ENCODE measurements at regions not wholly inside any gene's neighbourhood (a gene's known extent, or its start where the extent isn't known, plus 50 kb on each side); places are given as distances from the start of the nearest gene placed in this dataset.
"Not testable (repeated sequence)": the region's sequence is repeated elsewhere in the genome, so short reads cannot be mapped to it uniquely, and the experiment has no call there.

DNA sequence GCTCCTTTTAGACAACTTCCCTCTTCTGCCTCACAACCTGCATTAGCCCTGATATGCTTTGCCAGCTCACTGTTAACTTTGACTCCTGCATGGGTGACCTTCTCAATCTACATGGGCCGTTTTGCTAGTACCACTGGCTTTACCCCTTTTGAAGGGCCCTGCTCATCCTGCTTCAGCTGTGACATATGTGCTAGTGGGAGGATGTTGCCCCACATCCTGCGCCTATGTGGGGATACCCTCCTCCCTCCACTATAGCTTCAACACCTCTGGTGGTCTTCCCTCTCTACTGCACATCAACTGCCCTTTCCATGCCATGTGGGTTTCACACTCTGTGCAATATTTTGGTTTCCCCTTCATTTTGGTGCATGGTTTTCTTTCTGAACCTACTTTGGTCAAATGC lies 1235.5 kb downstream of the RPIA start:
- H3K27ac Mint-ChIP-seq; H3K4me1 Mint-ChIP-seq (ENCODE audit: low read depth); ATAC-seq; H3K4me3 Mint-ChIP-seq; H3K36me3 Mint-ChIP-seq (ENCODE audit: low read depth); CTCF ChIA-PET; POLR2A ChIA-PET; DNase-seq; H3K9me3 Mint-ChIP-seq (ENCODE audit: insufficient read depth); H3K27me3 Mint-ChIP-seq (ENCODE audit: low read depth): not testable (repeated sequence)

- POLR2A ChIA-PET; H3K36me3 Mint-ChIP-seq (ENCODE audit: low read depth); H3K27ac Mint-ChIP-seq; H3K4me1 Mint-ChIP-seq (ENCODE audit: low read depth); H3K4me3 Mint-ChIP-seq; H3K27me3 Mint-ChIP-seq (ENCODE audit: low read depth); ATAC-seq; DNase-seq; H3K9me3 Mint-ChIP-seq (ENCODE audit: insufficient read depth); CTCF ChIA-PET: not testable (repeated sequence)
Observed at GRCh38 chr2:89935436-89935835, 1244.0 kb downstream of the RPIA start.

- POLR2A ChIA-PET; H3K27ac Mint-ChIP-seq; DNase-seq; H3K4me1 Mint-ChIP-seq (ENCODE audit: low read depth); H3K9me3 Mint-ChIP-seq (ENCODE audit: insufficient read depth); CTCF ChIA-PET; ATAC-seq; H3K36me3 Mint-ChIP-seq (ENCODE audit: low read depth); H3K27me3 Mint-ChIP-seq (ENCODE audit: low read depth); H3K4me3 Mint-ChIP-seq: not testable (repeated sequence)
Observed at GRCh38 chr2:89936011-89936410, 1244.5 kb downstream of the RPIA start.

DNA sequence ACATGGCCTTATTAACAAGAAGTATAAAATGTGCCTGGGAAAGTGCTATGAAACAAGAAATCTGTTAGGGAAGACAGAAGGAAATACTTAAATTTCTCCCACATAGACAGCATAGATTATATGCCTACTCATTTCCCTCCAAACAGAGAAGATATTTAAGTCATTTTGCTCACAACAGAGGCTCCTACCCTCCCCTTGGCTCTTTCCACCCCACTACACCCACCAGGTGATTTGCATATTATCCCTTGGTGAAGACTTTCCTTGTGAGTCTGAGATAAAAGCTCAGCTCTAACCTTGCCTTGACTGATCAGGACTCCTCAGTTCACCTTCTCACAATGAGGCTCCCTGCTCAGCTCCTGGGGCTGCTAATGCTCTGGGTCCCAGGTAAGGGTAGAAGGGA lies 1245.1 kb downstream of the RPIA start:
- ATAC-seq; H3K27ac Mint-ChIP-seq; H3K27me3 Mint-ChIP-seq (ENCODE audit: low read depth); DNase-seq; H3K4me3 Mint-ChIP-seq; H3K9me3 Mint-ChIP-seq (ENCODE audit: insufficient read depth); H3K4me1 Mint-ChIP-seq (ENCODE audit: low read depth); H3K36me3 Mint-ChIP-seq (ENCODE audit: low read depth); POLR2A ChIA-PET; CTCF ChIA-PET: not testable (repeated sequence)

- H3K4me3 Mint-ChIP-seq; DNase-seq; H3K27me3 Mint-ChIP-seq (ENCODE audit: low read depth); CTCF ChIA-PET; POLR2A ChIA-PET; H3K4me1 Mint-ChIP-seq (ENCODE audit: low read depth); H3K9me3 Mint-ChIP-seq (ENCODE audit: insufficient read depth); H3K27ac Mint-ChIP-seq; H3K36me3 Mint-ChIP-seq (ENCODE audit: low read depth); ATAC-seq: not testable (repeated sequence)
Observed at GRCh38 chr2:89938756-89939155, 1247.3 kb downstream of the RPIA start.

DNA sequence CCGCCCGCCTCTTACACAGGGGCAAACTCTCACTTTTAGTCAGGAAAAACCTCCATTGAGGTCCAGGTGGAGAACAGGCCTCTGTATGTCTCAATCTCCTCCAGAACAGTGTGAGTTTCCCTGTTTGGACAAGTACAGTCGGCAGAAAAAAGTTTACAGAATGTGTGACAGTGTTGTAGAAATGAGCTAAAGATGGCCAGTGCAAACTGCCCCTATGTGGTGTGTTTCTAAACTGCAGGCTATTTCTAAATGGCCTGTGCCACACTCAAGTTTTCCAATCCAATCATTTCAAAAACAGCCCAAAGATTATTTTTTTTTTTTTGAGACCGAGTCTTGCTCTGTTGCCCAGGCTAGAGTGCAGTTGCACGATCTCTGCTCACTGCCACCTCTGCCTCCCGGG lies 1252.8 kb downstream of the RPIA start:
- H3K9me3 Mint-ChIP-seq (ENCODE audit: insufficient read depth); POLR2A ChIA-PET; H3K36me3 Mint-ChIP-seq (ENCODE audit: low read depth); DNase-seq; ATAC-seq; H3K27ac Mint-ChIP-seq; CTCF ChIA-PET; H3K4me1 Mint-ChIP-seq (ENCODE audit: low read depth); H3K4me3 Mint-ChIP-seq; H3K27me3 Mint-ChIP-seq (ENCODE audit: low read depth): not testable (repeated sequence)

DNA sequence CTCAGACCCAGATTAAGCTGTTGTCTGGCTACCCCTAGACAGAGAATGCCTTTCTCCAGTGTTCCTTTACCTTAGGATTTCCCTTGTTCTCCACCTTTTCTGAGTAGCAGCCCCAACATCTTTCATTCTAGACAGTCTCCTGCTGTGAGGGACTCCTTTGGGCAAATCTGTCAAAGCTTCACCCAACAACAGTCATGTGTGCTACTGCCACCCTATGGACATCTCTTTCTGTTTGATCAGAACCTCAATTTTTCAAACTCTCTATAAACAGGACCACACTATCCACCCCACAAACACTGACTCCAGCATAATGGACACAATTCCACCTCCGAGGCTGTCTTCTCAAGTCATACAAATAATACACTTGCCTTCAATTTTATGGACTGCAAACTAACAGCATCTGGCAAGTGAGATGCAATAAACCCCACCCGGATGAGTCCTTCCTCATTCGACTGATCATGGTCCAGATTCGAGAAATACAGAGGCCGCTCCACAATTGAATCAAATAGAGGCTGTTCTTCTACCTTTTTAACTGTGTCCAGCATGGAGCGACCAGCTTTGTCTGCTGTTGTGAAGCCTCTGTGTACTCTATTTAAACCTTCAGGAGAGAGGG lies 1253.6 kb downstream of the RPIA start:
- H3K4me3 Mint-ChIP-seq; H3K27me3 Mint-ChIP-seq (ENCODE audit: low read depth); CTCF ChIA-PET; H3K36me3 Mint-ChIP-seq (ENCODE audit: low read depth); H3K9me3 Mint-ChIP-seq (ENCODE audit: insufficient read depth); DNase-seq; H3K27ac Mint-ChIP-seq; ATAC-seq; POLR2A ChIA-PET; H3K4me1 Mint-ChIP-seq (ENCODE audit: low read depth): not testable (repeated sequence)

DNA sequence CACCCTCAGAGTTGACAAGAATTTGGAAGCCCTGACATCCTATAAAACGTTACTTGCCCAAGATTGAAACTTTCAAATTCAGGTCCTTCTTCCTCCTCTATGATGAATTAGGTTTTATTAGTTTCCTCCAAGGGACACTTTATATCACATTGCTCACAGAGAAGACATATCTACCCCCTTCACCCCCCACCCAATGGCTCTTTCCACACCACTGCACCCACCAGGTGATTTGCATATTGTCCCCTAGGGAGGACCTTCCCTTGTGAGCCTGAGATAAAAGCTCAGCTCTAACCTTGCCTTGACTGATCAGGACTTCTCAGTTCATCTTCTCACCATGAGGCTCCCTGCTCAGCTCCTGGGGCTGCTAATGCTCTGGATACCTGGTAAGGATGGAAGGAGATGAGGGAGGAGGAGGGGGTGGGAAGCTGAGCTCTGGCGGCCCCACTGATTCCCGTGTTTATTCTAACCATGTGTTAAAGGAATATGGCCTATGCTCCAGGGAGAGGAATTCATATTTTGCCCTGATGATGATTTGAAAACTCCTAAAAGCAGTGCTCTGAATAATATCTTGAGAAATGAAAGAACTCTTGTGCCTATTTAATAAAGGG lies 1255.8 kb downstream of the RPIA start:
- H3K36me3 Mint-ChIP-seq (ENCODE audit: low read depth); POLR2A ChIA-PET; H3K27me3 Mint-ChIP-seq (ENCODE audit: low read depth); H3K27ac Mint-ChIP-seq; ATAC-seq; H3K4me3 Mint-ChIP-seq; H3K4me1 Mint-ChIP-seq (ENCODE audit: low read depth); CTCF ChIA-PET; H3K9me3 Mint-ChIP-seq (ENCODE audit: insufficient read depth); DNase-seq: not testable (repeated sequence)

GRCh38 chr2:89948102-89948501 lies 1256.6 kb downstream of the RPIA start:
- H3K27ac Mint-ChIP-seq; H3K27me3 Mint-ChIP-seq (ENCODE audit: low read depth); ATAC-seq; POLR2A ChIA-PET; CTCF ChIA-PET; H3K36me3 Mint-ChIP-seq (ENCODE audit: low read depth); H3K9me3 Mint-ChIP-seq (ENCODE audit: insufficient read depth); H3K4me3 Mint-ChIP-seq; DNase-seq; H3K4me1 Mint-ChIP-seq (ENCODE audit: low read depth): not testable (repeated sequence)

DNA sequence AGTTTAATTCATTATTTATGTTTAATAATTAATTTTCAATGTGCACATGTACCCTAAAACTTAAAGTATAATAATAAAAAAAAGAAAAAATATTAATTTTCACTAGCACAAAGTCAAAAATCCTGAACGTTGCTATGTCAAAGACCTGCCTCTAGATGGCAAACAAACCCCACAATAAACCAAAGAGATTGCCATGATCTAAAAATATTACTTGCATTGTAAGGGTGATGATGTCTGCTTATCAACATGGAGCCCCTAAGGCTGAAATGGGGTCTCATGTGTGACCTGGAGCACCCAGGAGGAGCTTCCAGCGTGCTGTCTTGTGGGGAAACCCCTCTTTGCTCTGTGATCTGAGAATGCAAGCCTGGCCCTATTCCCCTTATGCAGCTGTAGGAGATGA lies 1259.3 kb downstream of the RPIA start:
- H3K9me3 Mint-ChIP-seq (ENCODE audit: insufficient read depth); H3K36me3 Mint-ChIP-seq (ENCODE audit: low read depth); ATAC-seq; H3K4me3 Mint-ChIP-seq; H3K27ac Mint-ChIP-seq; H3K4me1 Mint-ChIP-seq (ENCODE audit: low read depth); DNase-seq; POLR2A ChIA-PET; CTCF ChIA-PET; H3K27me3 Mint-ChIP-seq (ENCODE audit: low read depth): not testable (repeated sequence)

- POLR2A ChIA-PET; H3K4me1 Mint-ChIP-seq (ENCODE audit: low read depth); H3K27me3 Mint-ChIP-seq (ENCODE audit: low read depth); H3K9me3 Mint-ChIP-seq (ENCODE audit: insufficient read depth); H3K36me3 Mint-ChIP-seq (ENCODE audit: low read depth); ATAC-seq; DNase-seq; H3K4me3 Mint-ChIP-seq; H3K27ac Mint-ChIP-seq; CTCF ChIA-PET: not testable (repeated sequence)
Observed at GRCh38 chr2:89957236-89957635, 1265.8 kb downstream of the RPIA start.

- H3K27me3 Mint-ChIP-seq (ENCODE audit: low read depth); H3K4me3 Mint-ChIP-seq; H3K9me3 Mint-ChIP-seq (ENCODE audit: insufficient read depth); POLR2A ChIA-PET; ATAC-seq; DNase-seq; CTCF ChIA-PET; H3K36me3 Mint-ChIP-seq (ENCODE audit: low read depth); H3K27ac Mint-ChIP-seq; H3K4me1 Mint-ChIP-seq (ENCODE audit: low read depth): not testable (repeated sequence)
Observed at GRCh38 chr2:89959729-89960378, 1268.4 kb downstream of the RPIA start.

GRCh38 chr2:89960570-89960969 lies 1269.1 kb downstream of the RPIA start:
- ATAC-seq; POLR2A ChIA-PET; H3K4me3 Mint-ChIP-seq; CTCF ChIA-PET; H3K36me3 Mint-ChIP-seq (ENCODE audit: low read depth); H3K4me1 Mint-ChIP-seq (ENCODE audit: low read depth); DNase-seq; H3K9me3 Mint-ChIP-seq (ENCODE audit: insufficient read depth); H3K27ac Mint-ChIP-seq; H3K27me3 Mint-ChIP-seq (ENCODE audit: low read depth): not testable (repeated sequence)
